Smooth muscle cell (in vitro differentiated cells): ENCODE measurements at regions not wholly inside any gene's neighbourhood (a gene's known extent, or its start where the extent isn't known, plus 50 kb on each side); places are given as distances from the start of the nearest gene placed in this dataset.

Source experiments
- DNase-seq: peaks from one replicate; lab custom pipeline; 2025; ENCODE audit not compliant: unreplicated experiment; lab: John Stamatoyannopoulos, UW
- H2AFZ ChIP-seq: fragments of 200-600 bp; sonication (generic); 2 replicates; pipeline ENCODE4 v1.6.0; 2016; ENCODE audit warnings: antibody characterized with exemption, low read depth, mild to moderate bottlenecking
- H3F3A ChIP-seq: fragments of 200-600 bp; sonication (generic); 2 replicates; pipeline ENCODE4 v1.6.0; 2017; ENCODE audit warnings: antibody characterized with exemption, low read depth
- H3K27ac ChIP-seq: fragments of 200-600 bp; sonication (generic); 2 replicates; pipeline ENCODE4 v1.5.1; 2016; ENCODE audit warnings: low read depth, mild to moderate bottlenecking
- H3K27me3 ChIP-seq: fragments of 200-600 bp; sonication (generic); 2 replicates; pipeline ENCODE4 v1.6.1; 2016; ENCODE audit warnings: low read depth, mild to moderate bottlenecking
- H3K36me3 ChIP-seq: fragments of 200-600 bp; sonication (generic); 2 replicates; pipeline ENCODE4 v1.5.1; 2016; ENCODE audit warnings: low read depth
- H3K4me1 ChIP-seq: fragments of 200-600 bp; sonication (generic); 2 replicates; pipeline ENCODE4 v1.5.1; 2016; ENCODE audit warnings: low read depth
- H3K4me2 ChIP-seq: fragments of 200-600 bp; sonication (generic); 2 replicates; pipeline ENCODE4 v1.6.0; 2016; ENCODE audit warnings: mild to moderate bottlenecking
- H3K4me3 ChIP-seq: fragments of 200-600 bp; sonication (generic); 2 replicates; pipeline ENCODE4 v1.5.1; 2016; ENCODE audit warnings: mild to moderate bottlenecking
- H3K79me2 ChIP-seq: fragments of 200-600 bp; sonication (generic); 2 replicates; pipeline ENCODE4 v1.6.0; 2016; ENCODE audit warnings: low read depth, mild to moderate bottlenecking
- H3K9ac ChIP-seq: fragments of 200-600 bp; sonication (generic); 2 replicates; pipeline ENCODE4 v1.6.0; 2016; ENCODE audit warnings: low read depth
- H3K9me3 ChIP-seq: fragments of 200-600 bp; sonication (generic); replicated peaks from 2 replicates; pipeline ENCODE4 v1.5.1; 2016; ENCODE audit warnings: low read depth
- H4K20me1 ChIP-seq: fragments of 200-600 bp; sonication (generic); 2 replicates; pipeline ENCODE4 v1.6.0; 2016; ENCODE audit warnings: low read depth
- CTCF ChIP-seq: fragments of 200-600 bp; sonication (generic); IDR thresholded peaks from 2 replicates; pipeline ENCODE4 v1.5.1; 2017; ENCODE audit warnings: borderline replicate concordance, mild to moderate bottlenecking, antibody characterized with exemption; ENCODE audit not compliant: insufficient read depth, poor library complexity, severe bottlenecking
- WGBS: methylation state at CpG from one replicate; pipeline ENCODE4 v1.1.7; 2016; ENCODE audit warnings: low lambda C conversion rate; 5-methylcytosine and 5-hydroxymethylcytosine counted together

GRCh38 chr22:47847131-47847890 lies 1084.9 kb downstream of the TBC1D22A start:
- Histone ChIP-seq H3K9me3 (no peaks in the 10 kb centered on the region), H3K36me3 (no peaks in the 10 kb centered on the region), H2AFZ (no peak overlapping the region), H4K20me1 (no peaks in the 10 kb centered on the region), H3F3A (no peaks in the 10 kb centered on the region), H3K79me2 (no peaks in the 10 kb centered on the region), H3K4me1 (no peaks in the 10 kb centered on the region), H3K4me3 (no peak overlapping the region), H3K4me2 (peak overlapping the region; percentile 17), H3K27me3 (no peaks in the 10 kb centered on the region), H3K27ac (peak overlapping the region; percentile 45), H3K9ac (no peak overlapping the region)
- no peak for DNase-seq
- 45% methylated on average over 8 of the region's 8 CpGs for WGBS
- no peak for TF ChIP-seq CTCF

- Histone ChIP-seq H3K4me1 (no peaks in the 10 kb centered on the region), H3K79me2 (no peaks in the 10 kb centered on the region), H3K27me3 (no peaks in the 10 kb centered on the region), H4K20me1 (no peaks in the 10 kb centered on the region), H2AFZ (no peak overlapping the region), H3K9ac (no peak overlapping the region), H3K36me3 (no peaks in the 10 kb centered on the region), H3K4me2 (no peak overlapping the region), H3K4me3 (no peak overlapping the region), H3K27ac (no peak overlapping the region), H3K9me3 (no peaks in the 10 kb centered on the region), H3F3A (no peaks in the 10 kb centered on the region)
- no peak for DNase-seq
- no peak for TF ChIP-seq CTCF
- 67% methylated on average over 2 of the region's 2 CpGs for WGBS
Measured at GRCh38 chr22:47846206-47846605, 1083.8 kb downstream of the TBC1D22A start.

GRCh38 chr22:47842119-47842518 lies 1079.7 kb downstream of the TBC1D22A start:
- Histone ChIP-seq H3K36me3 (no peaks in the 10 kb centered on the region), H3K4me3 (no peak overlapping the region)
- WGBS = 94% methylated on average over 10 of the region's 10 CpGs

More at GRCh38 chr22:47842119-47842518, 1079.7 kb downstream of the TBC1D22A start:
- H3F3A ChIP-seq = peaks cover 4% of the 10 kb centered on the region
- H3K27ac ChIP-seq = no peak overlapping the region
- TF ChIP-seq CTCF = no peak
- H3K9me3 ChIP-seq = no peaks in the 10 kb centered on the region
- no peak overlapping the region for H3K9ac ChIP-seq
- H4K20me1 ChIP-seq = no peaks in the 10 kb centered on the region
- no peak overlapping the region for H3K4me2 ChIP-seq
- H3K79me2 ChIP-seq = no peaks in the 10 kb centered on the region
- no peak for DNase-seq
- no peaks in the 10 kb centered on the region for H3K27me3 ChIP-seq
- H3K4me1 ChIP-seq = peaks cover 4% of the 10 kb centered on the region
- no peak overlapping the region for H2AFZ ChIP-seq
